ENCODE measurements at regions not wholly inside any gene's neighbourhood (a gene's known extent, or its start where the extent isn't known, plus 50 kb on each side); places are given as distances from the start of the nearest gene placed in this dataset.

DNA sequence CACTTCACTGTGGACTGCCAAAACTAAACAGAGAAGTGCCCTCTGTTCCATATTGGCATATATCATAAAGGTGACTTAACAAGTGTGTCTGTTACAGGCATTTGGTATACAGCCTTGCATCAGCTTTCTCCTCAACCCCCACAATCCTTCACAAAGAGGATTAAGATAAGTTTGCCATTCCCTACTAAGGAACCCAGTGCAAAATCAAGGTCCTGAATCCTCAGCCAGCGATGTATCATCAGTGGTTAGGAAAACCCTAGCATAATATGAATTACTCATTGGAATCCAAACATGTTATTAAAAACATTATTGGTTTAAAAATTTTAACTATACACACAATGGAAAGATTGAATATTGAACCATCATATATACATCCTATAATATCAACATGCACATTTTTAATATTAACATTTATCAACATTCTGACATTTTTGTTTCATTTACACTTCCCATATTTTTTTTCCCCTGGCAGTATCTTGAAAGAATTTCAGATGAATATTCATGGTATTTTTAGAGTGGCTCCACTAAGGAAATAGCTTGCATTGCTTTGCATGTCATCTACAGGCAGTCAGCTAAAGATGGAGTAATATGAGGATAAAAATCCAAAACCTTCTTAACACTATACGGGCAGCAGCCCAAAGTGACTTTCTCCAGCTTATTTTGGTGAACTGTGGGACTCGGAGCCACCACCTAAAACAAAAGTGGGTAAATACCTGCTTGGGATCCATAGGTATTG, 215.6 kb upstream of the CHRM2 start:
- Mint-ChIP-seq H3K9me3 (no peaks in the 10 kb centered on the region), H3K36me3 (ENCODE audit: insufficient read depth in 1 of 3, low read depth in 3 of 3) (no peaks in the 10 kb centered on the region), H3K4me3 (no peak overlapping the region), H3K27me3 (ENCODE audit: low read depth) (no peaks in the 10 kb centered on the region), H3K27ac (no peak overlapping the region), H3K4me1 (peaks cover 5% of the 10 kb centered on the region in 2 experiments)
- TF ChIP-seq, protein P1, sequence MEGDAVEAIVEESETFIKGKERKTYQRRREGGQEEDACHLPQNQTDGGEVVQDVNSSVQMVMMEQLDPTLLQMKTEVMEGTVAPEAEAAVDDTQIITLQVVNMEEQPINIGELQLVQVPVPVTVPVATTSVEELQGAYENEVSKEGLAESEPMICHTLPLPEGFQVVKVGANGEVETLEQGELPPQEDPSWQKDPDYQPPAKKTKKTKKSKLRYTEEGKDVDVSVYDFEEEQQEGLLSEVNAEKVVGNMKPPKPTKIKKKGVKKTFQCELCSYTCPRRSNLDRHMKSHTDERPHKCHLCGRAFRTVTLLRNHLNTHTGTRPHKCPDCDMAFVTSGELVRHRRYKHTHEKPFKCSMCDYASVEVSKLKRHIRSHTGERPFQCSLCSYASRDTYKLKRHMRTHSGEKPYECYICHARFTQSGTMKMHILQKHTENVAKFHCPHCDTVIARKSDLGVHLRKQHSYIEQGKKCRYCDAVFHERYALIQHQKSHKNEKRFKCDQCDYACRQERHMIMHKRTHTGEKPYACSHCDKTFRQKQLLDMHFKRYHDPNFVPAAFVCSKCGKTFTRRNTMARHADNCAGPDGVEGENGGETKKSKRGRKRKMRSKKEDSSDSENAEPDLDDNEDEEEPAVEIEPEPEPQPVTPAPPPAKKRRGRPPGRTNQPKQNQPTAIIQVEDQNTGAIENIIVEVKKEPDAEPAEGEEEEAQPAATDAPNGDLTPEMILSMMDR (conservative IDR thresholded peaks at IDR 0.05), result no peak
- Histone ChIP-seq H3K79me1 (ENCODE audit: insufficient read depth, low read depth, low read length, poor library complexity, severe bottlenecking) (no peaks in the 10 kb centered on the region), H3K9me3 (ENCODE audit: control insufficient read depth, low read depth, low read length) (no peaks in the 10 kb centered on the region), H2BK20ac (ENCODE audit: low read depth, low read length, poor library complexity, severe bottlenecking) (no peak overlapping the region), H3K79me2 (ENCODE audit: insufficient read depth, low read length) (no peaks in the 10 kb centered on the region), H3K23me2 (ENCODE audit: insufficient read length, low read depth, low read length, poor library complexity, severe bottlenecking) (no peaks in the 10 kb centered on the region), H4K91ac (ENCODE audit: insufficient read length, low read depth, low read length) (no peak overlapping the region), H3K27ac (ENCODE audit: insufficient read length, low read depth, low read length) (no peak overlapping the region), H3T11ph (ENCODE audit: low read length) (no peak overlapping the region), H3K4me2 (ENCODE audit: insufficient read depth, insufficient read length, low read length) (no peak overlapping the region), H2BK15ac (ENCODE audit: low read depth, low read length) (no peak overlapping the region), H3K4me1 (ENCODE audit: insufficient read depth, low read length) (no peaks in the 10 kb centered on the region), H2BK120ac (ENCODE audit: low read depth, low read length, poor library complexity, severe bottlenecking) (no peak overlapping the region), H2BK12ac (ENCODE audit: insufficient read length, low read depth, low read length) (no peak overlapping the region), H2AK5ac (ENCODE audit: insufficient read length, low read length) (no peak overlapping the region), H3K56ac (ENCODE audit: insufficient read length, low read depth, low read length) (no peak overlapping the region), H3K14ac (ENCODE audit: insufficient read depth, low read length) (no peak overlapping the region), H4K20me1 (ENCODE audit: control insufficient read depth, insufficient read depth, insufficient read length) (no peaks in the 10 kb centered on the region), H3K23ac (ENCODE audit: insufficient read length, low read depth, low read length) (no peak overlapping the region), H3K18ac (ENCODE audit: insufficient read length, low read depth, low read length) (no peak overlapping the region), H4K5ac (ENCODE audit: insufficient read length, low read depth, low read length) (no peak overlapping the region), H2AFZ (ENCODE audit: low read length) (no peak overlapping the region), H3K4ac (ENCODE audit: low read depth, low read length) (no peak overlapping the region), H3K27me3 (ENCODE audit: insufficient read depth, low read length) (no peaks in the 10 kb centered on the region), H3K9ac (ENCODE audit: extremely low read depth, insufficient read length, low read length) (no peak overlapping the region), H2BK5ac (ENCODE audit: insufficient read length, low read length) (no peak overlapping the region), H4K8ac (replicated peaks; ENCODE audit: insufficient read length, low read depth, low read length) (no peak overlapping the region)
- WGBS (ENCODE audit: extremely low coverage, insufficient read length, low lambda C conversion rate), result no CpG with 5 or more reads among the region's 3 CpGs
- DNase-seq, result no peak
